Stomach smooth muscle (tissue), 2 donors: ENCODE measurements at regions not wholly inside any gene's neighbourhood (a gene's known extent, or its start where the extent isn't known, plus 50 kb on each side); places are given as distances from the start of the nearest gene placed in this dataset.

Experiments used
- H3K27ac ChIP-seq: one replicate; pipeline ENCODE4 v1.7.0; 2013; ENCODE audit warnings: mild to moderate bottlenecking, low read length, inconsistent platforms
- H3K27me3 ChIP-seq, 2 donors: one replicate each; pipeline ENCODE4 v1.7.0; 2013; ENCODE audit warnings: low read length in 2 of 2; ENCODE audit not compliant: insufficient read depth in 2 of 2, control insufficient read depth in 1 of 2
- H3K36me3 ChIP-seq, 2 donors: one replicate each; pipeline ENCODE4 v1.7.0; 2013; ENCODE audit warnings: low read length in 2 of 2; ENCODE audit not compliant: control insufficient read depth in 2 of 2, insufficient read depth in 2 of 2
- H3K4me1 ChIP-seq: one replicate; pipeline ENCODE4 v1.7.0; 2013; ENCODE audit warnings: low read length; ENCODE audit not compliant: control insufficient read depth, insufficient read depth
- H3K4me3 ChIP-seq, 2 donors: one replicate each; pipeline ENCODE4 v1.7.0; 2013; ENCODE audit warnings: low read length in 2 of 2
- H3K9ac ChIP-seq, 2 donors: one replicate each; pipeline ENCODE4 v1.7.0; 2013; ENCODE audit warnings: low read length in 2 of 2, mild to moderate bottlenecking in 1 of 2
- H3K9me3 ChIP-seq, 2 donors: one replicate each; pipeline ENCODE4 v1.7.0; 2013; ENCODE audit warnings: low read length in 2 of 2; ENCODE audit not compliant: control insufficient read depth in 2 of 2
- donor health status: healthy.
- donor health status: Pancreatic carcinoma.

DNA sequence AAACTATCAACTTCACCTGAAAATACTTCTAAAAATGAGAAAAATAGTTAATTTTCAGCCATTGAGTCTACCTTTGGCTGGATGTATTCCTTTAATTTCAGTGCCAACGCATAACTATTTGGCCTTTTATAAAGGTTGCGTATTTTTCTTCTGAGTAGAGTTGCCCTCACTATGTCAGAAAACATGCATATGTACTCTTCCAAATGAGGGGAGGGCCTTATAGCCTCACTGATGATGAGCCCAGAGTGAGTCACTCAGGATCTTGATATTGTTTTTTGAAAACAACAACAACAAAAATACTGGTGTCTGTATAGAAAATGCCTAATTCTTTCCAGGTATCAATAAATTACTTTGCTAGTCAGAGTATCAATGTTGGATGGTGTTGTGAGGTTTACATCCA, 349.3 kb downstream of the FBXO8 start:
- H3K27ac ChIP-seq, result no peak overlapping the region
- no peaks in the 10 kb centered on the region for H3K36me3 ChIP-seq
- peaks cover 10% of the 10 kb centered on the region for H3K4me1 ChIP-seq
- H3K27me3 ChIP-seq, result no peaks in the 10 kb centered on the region
- no peaks in the 10 kb centered on the region for H3K9me3 ChIP-seq
- no peak overlapping the region for H3K9ac ChIP-seq
- H3K4me3 ChIP-seq, result no peak overlapping the region

DNA sequence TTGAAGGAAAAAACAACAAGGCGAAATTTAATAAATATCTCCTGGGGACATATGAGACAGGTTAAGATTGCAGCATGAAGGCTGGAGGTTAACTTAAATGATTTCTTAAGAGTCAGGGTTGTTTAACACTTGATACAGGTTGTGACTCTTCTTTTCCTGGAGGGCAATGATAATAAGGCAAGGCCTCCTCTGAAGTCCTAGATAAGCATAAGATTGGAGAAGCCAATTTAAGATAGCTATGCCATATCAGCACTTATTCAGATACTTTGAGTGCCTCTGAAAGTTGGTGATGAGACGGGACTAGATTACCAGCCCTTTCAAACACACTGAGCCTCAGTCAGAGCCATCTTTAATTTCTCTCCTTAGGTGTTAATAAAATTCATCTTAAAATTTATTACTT, 350.8 kb downstream of the FBXO8 start:
- Histone ChIP-seq H3K9me3 (no peaks in the 10 kb centered on the region), H3K9ac (no peak overlapping the region)

DNA sequence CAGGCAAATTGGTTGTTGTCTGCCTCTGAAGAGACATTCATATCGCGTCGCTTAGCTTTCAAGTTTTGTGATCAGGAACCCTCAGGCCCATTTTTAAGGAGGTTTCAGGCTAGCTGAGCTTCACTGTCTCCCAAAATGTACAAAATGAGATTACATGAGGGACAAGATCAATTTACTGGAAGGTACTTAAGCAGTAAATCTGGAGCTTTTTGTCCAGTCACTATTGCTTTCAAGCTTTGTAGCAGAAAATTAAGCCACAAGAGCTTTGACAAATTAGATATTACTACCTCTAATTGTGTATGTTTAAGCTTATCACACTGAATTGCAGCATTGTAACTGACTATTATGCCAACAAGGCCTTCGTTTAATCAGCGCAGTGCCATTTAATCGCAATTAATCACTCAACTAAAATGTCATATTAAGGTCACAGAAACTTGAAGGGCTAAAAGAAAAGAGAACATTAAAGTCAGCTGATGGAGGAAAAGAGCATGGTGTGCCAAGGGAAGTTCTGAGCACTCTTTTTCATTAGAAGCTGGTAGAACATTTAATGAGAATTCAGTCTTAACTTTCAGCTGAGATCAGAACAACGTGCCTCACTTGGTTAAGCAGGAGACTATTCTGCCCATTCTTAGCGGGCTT, 353.0 kb downstream of the FBXO8 start:
- H3K9me3 ChIP-seq, result no peaks in the 10 kb centered on the region
- H3K36me3 ChIP-seq, result no peaks in the 10 kb centered on the region
- H3K27me3 ChIP-seq, result no peaks in the 10 kb centered on the region
- peak overlapping the region; percentile 43 for H3K27ac ChIP-seq
- peak overlapping the region in 1 of 2 donors; percentile 17 for H3K4me3 ChIP-seq
- H3K4me1 ChIP-seq, result peaks cover 14% of the 10 kb centered on the region
- no peak overlapping the region for H3K9ac ChIP-seq

More for the DNA sequence above, 350.8 kb downstream of the FBXO8 start:
- H3K27ac ChIP-seq, result no peak overlapping the region
- H3K27me3 ChIP-seq, result no peaks in the 10 kb centered on the region
- no peaks in the 10 kb centered on the region for H3K36me3 ChIP-seq
- H3K4me1 ChIP-seq, result peaks cover 10% of the 10 kb centered on the region
- no peak overlapping the region for H3K4me3 ChIP-seq

DNA sequence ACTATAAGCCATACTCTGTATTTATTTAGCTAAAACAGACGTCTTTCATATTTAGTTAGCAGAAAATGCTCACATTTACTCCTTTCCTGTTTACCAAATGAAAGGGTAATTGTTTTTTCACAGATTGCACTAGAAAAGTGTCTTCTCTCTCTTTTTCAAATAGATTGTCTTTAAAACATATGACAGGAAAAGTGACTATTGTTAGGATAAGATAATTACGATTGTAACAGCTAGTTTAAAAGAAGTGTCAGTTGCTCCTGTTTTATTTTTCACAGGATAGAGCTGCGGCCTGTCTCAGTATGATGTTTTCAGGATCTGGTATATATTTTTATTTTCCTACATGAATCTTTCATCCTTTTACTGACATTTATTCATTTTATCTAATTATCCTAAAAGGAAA, 353.5 kb downstream of the FBXO8 start:
- H3K36me3 ChIP-seq, result no peaks in the 10 kb centered on the region
- H3K4me3 ChIP-seq, result peak overlapping the region in 1 of 2 donors; percentile 17
- H3K4me1 ChIP-seq, result peaks cover 17% of the 10 kb centered on the region
- no peak overlapping the region for H3K9ac ChIP-seq
- peak overlapping the region; percentile 43 for H3K27ac ChIP-seq
- no peaks in the 10 kb centered on the region for H3K9me3 ChIP-seq
- no peaks in the 10 kb centered on the region for H3K27me3 ChIP-seq

DNA sequence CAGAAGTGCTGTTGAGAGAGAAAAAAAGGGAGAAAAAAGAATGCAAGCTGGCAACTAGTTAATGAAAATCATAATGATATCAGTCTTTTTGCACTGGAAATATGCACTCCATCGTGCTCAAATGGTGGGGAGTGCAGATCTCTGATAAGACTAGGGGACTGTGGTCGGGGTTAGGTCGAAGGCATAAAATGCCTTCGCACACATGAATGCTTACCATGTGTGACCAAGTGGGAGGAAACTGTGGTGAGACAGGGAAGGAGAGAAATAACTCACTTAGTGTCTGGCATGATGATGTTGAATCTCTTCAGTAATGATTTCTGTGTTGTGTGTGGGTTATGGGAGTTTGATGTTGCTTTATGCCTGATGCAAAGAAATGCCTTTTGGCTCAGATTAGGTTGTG, 358.9 kb downstream of the FBXO8 start:
- H3K9me3 ChIP-seq, result no peaks in the 10 kb centered on the region
- no peaks in the 10 kb centered on the region for H3K27me3 ChIP-seq
- peak overlapping the region; percentile 56 for H3K27ac ChIP-seq
- H3K4me3 ChIP-seq, result no peak overlapping the region
- H3K36me3 ChIP-seq, result no peaks in the 10 kb centered on the region
- H3K9ac ChIP-seq, result no peak overlapping the region
- H3K4me1 ChIP-seq, result peaks cover 16% of the 10 kb centered on the region

DNA sequence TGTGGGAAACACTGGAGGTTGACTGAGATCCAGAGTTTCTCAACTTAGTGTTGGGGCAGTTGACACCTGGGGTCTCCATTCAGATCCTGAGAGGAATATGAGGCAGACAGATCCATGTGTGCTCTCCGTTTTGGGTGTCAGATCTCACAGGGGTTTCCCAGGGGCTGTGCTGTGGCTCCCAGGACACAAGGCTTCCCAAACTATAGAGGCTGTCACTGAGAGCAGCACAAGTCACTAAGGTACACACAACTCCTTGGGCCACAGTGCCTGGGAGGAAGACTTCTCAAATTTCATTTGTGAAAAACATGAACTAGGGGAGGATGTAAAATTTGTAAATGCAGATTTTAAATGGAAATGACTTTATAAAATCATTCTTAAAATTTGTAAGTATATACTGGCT, 363.6 kb downstream of the FBXO8 start:
- no peaks in the 10 kb centered on the region for H3K27me3 ChIP-seq
- H3K4me1 ChIP-seq, result peaks cover 21% of the 10 kb centered on the region
- H3K27ac ChIP-seq, result peak overlapping the region; percentile 13
- H3K9me3 ChIP-seq, result no peaks in the 10 kb centered on the region
- no peaks in the 10 kb centered on the region for H3K36me3 ChIP-seq
- no peak overlapping the region for H3K9ac ChIP-seq
- no peak overlapping the region for H3K4me3 ChIP-seq

DNA sequence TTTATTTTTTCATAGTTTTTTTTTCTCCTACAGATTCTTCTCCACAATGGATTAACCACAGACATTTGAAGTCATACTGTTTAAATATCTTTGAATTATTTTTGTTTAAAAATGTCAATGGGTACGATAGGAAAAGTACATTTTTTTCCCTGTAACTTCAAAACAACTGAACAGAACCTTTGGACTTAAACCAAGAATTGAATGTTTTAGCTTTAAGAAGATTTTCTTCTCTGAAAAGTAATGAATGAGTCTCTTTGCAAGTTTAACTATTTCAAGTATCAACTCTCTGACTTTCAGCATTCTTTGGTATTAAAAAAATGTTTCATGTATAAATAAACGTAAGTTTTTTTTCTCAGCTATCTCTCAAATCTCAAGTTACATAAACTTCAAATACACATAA, 364.3 kb downstream of the FBXO8 start:
- Histone ChIP-seq H3K27ac (no peak overlapping the region), H3K36me3 (no peaks in the 10 kb centered on the region), H3K27me3 (no peaks in the 10 kb centered on the region), H3K9me3 (no peaks in the 10 kb centered on the region), H3K4me1 (peaks cover 14% of the 10 kb centered on the region), H3K4me3 (no peak overlapping the region), H3K9ac (no peak overlapping the region)

DNA sequence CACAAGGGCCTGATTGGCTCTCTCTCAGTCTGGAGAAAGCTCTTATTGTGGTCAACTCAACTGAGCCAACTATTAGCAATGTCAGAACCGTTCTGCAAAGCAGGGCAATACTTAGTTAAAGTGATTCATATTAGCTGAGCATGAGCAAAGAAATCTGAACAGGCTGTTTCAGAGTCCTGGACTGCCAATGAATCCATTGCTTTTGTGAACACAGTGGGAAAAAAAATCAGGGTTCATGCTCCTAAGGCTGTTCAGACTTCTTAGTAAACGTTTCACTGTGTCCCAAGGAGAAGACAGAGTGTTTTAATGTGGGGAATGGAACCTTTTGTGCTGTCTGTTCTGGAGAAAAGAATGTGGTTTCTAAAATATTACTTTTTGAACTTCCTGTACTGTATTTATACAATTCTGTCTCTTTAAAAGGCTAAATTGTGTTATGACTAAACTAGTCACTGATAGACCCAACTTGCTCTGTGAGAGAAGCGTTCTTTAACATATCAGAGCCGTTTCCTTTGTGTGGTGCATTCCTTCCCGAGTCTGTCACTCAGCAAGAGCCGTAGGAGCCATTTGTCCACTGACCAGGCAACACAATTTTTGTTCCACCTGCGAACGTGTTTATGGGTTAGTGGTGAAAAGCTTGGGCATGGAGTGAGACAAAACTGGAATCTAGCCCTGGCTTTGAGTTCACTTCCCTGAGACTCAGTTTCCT, 366.1 kb downstream of the FBXO8 start:
- peak overlapping the region; percentile 36 to 58 for H3K4me3 ChIP-seq
- H3K9me3 ChIP-seq, result no peaks in the 10 kb centered on the region
- H3K9ac ChIP-seq, result peak overlapping the region; percentile 2 to 48
- no peaks in the 10 kb centered on the region for H3K36me3 ChIP-seq
- no peaks in the 10 kb centered on the region for H3K27me3 ChIP-seq
- peaks cover 13% of the 10 kb centered on the region for H3K4me1 ChIP-seq
- peak overlapping the region; percentile 89 for H3K27ac ChIP-seq

DNA sequence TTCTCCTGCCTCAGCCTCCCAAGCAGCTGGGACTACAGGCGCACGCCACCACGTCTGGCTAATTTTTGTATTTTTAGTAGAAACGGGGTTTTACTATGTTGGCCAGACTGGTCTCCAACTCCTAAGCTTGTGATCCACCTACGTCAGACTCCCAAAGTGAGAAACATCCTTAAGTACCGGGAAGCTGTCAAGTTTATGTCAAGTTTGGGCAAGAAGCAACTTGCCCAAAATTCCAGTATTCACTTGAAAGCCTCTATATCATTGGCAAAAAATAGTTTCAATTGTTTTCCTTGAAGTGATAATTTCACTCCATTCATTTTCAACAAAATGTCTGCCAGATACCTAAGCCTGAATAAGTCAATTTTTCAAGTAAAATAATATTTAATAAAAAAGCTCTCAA, 370.0 kb downstream of the FBXO8 start:
- no peak overlapping the region for H3K27ac ChIP-seq
- H3K4me1 ChIP-seq, result peaks cover 10% of the 10 kb centered on the region
- H3K36me3 ChIP-seq, result no peaks in the 10 kb centered on the region
- H3K4me3 ChIP-seq, result no peak overlapping the region
- H3K9me3 ChIP-seq, result no peaks in the 10 kb centered on the region
- H3K9ac ChIP-seq, result no peak overlapping the region
- no peaks in the 10 kb centered on the region for H3K27me3 ChIP-seq

DNA sequence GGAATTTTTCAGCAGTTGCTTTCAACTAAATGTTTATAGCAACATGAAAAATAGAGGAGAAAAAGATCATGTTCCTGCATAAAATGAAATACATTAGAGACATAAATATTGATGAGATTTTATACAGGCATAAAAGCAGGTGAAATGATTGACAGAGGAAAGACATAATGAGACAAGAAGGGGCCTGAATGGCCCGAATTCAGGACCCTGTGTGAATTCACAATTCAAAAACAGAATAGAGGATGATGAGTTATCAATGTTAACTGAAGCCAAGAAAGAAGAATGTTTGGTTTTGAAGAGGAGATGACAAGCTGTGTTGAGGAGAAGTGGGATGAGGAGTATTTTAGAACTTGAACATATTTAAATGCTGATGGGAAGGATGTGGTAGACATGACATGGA, 371.1 kb downstream of the FBXO8 start:
- no peak overlapping the region for H3K27ac ChIP-seq
- no peaks in the 10 kb centered on the region for H3K36me3 ChIP-seq
- no peaks in the 10 kb centered on the region for H3K27me3 ChIP-seq
- peaks cover 6% of the 10 kb centered on the region for H3K4me1 ChIP-seq
- no peak overlapping the region for H3K9ac ChIP-seq
- H3K9me3 ChIP-seq, result no peaks in the 10 kb centered on the region
- no peak overlapping the region for H3K4me3 ChIP-seq

DNA sequence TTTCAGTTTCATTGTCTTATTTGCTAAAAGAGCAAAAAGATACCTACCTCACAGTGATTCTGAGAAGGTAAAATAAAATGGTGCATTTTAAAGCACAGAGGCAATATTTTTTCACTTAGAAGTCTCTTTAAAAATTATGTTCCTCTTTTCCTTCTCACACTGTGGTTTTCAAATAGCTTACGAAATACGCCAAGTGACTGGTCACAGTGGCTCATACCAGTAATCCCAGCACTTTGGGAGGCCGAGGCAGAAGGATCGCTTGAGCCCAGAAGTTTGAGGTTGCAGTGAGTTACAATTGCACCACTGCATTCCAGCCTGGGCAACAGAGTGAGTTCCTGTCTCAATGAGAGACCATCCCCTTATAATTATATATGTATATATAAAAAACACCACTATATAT, 372.6 kb downstream of the FBXO8 start:
- Histone ChIP-seq H3K9me3 (no peaks in the 10 kb centered on the region), H3K4me1 (no peaks in the 10 kb centered on the region), H3K27me3 (no peaks in the 10 kb centered on the region), H3K27ac (no peak overlapping the region), H3K36me3 (no peaks in the 10 kb centered on the region), H3K9ac (no peak overlapping the region), H3K4me3 (no peak overlapping the region)
